ENCODE measurements at regions not wholly inside any gene's neighbourhood (a gene's known extent, or its start where the extent isn't known, plus 50 kb on each side); places are given as distances from the start of the nearest gene placed in this dataset.

DNA sequence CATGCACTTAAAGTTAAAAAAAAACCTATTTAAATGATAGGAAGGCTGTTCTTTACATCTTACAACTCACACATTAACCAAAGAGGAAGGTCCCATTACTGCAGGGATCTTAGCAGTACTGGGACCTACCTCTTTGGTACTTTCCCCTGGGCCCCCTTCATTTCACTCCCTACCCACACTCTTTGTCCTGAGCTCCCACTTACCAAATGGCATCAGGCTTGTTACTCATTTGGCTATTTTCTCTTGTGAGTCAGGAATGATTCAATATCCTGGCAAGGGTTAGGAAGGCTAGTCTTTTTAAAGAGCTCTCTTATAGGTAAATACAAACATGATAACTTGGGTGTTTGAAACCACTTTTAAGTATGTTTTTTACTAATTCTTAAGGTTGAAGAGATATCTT lies 117.4 kb upstream of the ELL2 start (continued):
- TF ChIP-seq, protein P1, sequence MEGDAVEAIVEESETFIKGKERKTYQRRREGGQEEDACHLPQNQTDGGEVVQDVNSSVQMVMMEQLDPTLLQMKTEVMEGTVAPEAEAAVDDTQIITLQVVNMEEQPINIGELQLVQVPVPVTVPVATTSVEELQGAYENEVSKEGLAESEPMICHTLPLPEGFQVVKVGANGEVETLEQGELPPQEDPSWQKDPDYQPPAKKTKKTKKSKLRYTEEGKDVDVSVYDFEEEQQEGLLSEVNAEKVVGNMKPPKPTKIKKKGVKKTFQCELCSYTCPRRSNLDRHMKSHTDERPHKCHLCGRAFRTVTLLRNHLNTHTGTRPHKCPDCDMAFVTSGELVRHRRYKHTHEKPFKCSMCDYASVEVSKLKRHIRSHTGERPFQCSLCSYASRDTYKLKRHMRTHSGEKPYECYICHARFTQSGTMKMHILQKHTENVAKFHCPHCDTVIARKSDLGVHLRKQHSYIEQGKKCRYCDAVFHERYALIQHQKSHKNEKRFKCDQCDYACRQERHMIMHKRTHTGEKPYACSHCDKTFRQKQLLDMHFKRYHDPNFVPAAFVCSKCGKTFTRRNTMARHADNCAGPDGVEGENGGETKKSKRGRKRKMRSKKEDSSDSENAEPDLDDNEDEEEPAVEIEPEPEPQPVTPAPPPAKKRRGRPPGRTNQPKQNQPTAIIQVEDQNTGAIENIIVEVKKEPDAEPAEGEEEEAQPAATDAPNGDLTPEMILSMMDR (IDR thresholded peaks at IDR 0.05 in 2 of 3, conservative IDR thresholded peaks at IDR 0.05 in 1 of 3; ENCODE audit: borderline replicate concordance in 1 of 3, insufficient read depth in 1 of 3, low read depth in 2 of 3, low read length in 2 of 3): no peak
- TF ChIP-seq, protein P2, sequence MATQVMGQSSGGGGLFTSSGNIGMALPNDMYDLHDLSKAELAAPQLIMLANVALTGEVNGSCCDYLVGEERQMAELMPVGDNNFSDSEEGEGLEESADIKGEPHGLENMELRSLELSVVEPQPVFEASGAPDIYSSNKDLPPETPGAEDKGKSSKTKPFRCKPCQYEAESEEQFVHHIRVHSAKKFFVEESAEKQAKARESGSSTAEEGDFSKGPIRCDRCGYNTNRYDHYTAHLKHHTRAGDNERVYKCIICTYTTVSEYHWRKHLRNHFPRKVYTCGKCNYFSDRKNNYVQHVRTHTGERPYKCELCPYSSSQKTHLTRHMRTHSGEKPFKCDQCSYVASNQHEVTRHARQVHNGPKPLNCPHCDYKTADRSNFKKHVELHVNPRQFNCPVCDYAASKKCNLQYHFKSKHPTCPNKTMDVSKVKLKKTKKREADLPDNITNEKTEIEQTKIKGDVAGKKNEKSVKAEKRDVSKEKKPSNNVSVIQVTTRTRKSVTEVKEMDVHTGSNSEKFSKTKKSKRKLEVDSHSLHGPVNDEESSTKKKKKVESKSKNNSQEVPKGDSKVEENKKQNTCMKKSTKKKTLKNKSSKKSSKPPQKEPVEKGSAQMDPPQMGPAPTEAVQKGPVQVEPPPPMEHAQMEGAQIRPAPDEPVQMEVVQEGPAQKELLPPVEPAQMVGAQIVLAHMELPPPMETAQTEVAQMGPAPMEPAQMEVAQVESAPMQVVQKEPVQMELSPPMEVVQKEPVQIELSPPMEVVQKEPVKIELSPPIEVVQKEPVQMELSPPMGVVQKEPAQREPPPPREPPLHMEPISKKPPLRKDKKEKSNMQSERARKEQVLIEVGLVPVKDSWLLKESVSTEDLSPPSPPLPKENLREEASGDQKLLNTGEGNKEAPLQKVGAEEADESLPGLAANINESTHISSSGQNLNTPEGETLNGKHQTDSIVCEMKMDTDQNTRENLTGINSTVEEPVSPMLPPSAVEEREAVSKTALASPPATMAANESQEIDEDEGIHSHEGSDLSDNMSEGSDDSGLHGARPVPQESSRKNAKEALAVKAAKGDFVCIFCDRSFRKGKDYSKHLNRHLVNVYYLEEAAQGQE (IDR thresholded peaks at IDR 0.05; ENCODE audit: low read depth): no peak
- TF ChIP-seq EZH2 (IDR thresholded peaks at IDR 0.05) (no peak), ZFX (IDR thresholded peaks at IDR 0.05) (no peak), SRF (IDR thresholded peaks at IDR 0.05; ENCODE audit: low read depth) (peak; percentile 64), TCF7L2 (IDR thresholded peaks at IDR 0.05; ENCODE audit: borderline replicate concordance, extremely low read depth, insufficient read depth, insufficient read length) (no peak), JUND (IDR thresholded peaks at IDR 0.05) (peak; percentile 79)

DNA sequence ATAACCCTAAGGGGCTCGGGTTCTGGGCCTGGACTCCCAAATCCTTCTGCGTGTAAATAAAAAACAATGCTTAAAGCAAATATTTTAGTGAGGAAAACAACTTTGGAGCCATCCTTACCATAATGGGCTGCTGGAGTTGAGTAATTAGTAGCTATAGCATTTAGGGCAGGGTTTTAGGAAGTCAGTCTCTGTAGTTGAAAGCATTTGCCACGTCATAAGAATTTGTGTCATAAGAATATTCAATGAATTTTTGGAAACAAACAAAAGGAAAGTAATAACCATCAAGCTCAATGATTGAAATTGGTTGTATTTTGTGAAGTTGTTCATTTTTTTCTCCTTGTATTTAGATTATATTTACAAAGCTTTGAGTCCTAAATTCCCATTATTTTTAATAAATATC lies 114.8 kb upstream of the ELL2 start:
- DNase-seq (ENCODE audit: low read depth, low spot score) (no peak), ATAC-seq (no peak)
- H3K9me3 ChIP-seq (ENCODE audit: control insufficient read depth in 1 of 2, insufficient read depth in 1 of 2, low read depth in 1 of 2, low read length in 2 of 2): no peaks in the 10 kb centered on the region
- H3K27ac ChIP-seq (ENCODE audit: low read depth, low read length): no peak overlapping the region
- no peak overlapping the region for H3K4me3 ChIP-seq (replicated peaks in 1 of 2; ENCODE audit: low read depth in 1 of 2, low read length in 2 of 2)
- no peaks in the 10 kb centered on the region for H4K20me1 ChIP-seq (ENCODE audit: insufficient read depth)
- ChIA-PET CTCF (no interaction called here), POLR2A (no interaction called here), RAD21 (ENCODE audit: low non-redundant PET in 1 of 2, low total read pairs in 2 of 2, uncharacterized antibody in 2 of 2, unreplicated experiment in 2 of 2) (no interaction called here)
- H3K4me2 ChIP-seq (ENCODE audit: low read length): no peak overlapping the region
- H2AFZ ChIP-seq (ENCODE audit: low read depth, low read length, poor library complexity, severe bottlenecking): peak overlapping the region; percentile 48
- BruUV-seq (replicated peaks): no TSS peak
- H3K27me3 ChIP-seq (ENCODE audit: insufficient read depth, low read length): no peaks in the 10 kb centered on the region
- no peak for TF ChIP-seq TCF7L2 (IDR thresholded peaks at IDR 0.05; ENCODE audit: borderline replicate concordance, extremely low read depth, insufficient read depth, insufficient read length)
- TF ChIP-seq ELF1 (IDR thresholded peaks at IDR 0.05; ENCODE audit: borderline replicate concordance, low read depth): no peak
- no peak for TF ChIP-seq POLR2AphosphoS5 (IDR thresholded peaks at IDR 0.05; ENCODE audit: low read depth, low read length)
- no peak for TF ChIP-seq YY1 (IDR thresholded peaks at IDR 0.05; ENCODE audit: extremely low read depth, insufficient replicate concordance, low read depth, low read length)
- TF ChIP-seq ZNF274 (IDR thresholded peaks at IDR 0.05; ENCODE audit: low read depth, low read length): no peak
- no peak for TF ChIP-seq SRF (IDR thresholded peaks at IDR 0.05; ENCODE audit: low read depth)
- no peak overlapping the region for H3K9ac ChIP-seq (ENCODE audit: low read length)
- intact Hi-C loops (cut with micrococcal nuclease): loop anchor here (5.0 kb wide), 1 partner anchor 114 kb away; the partner anchor contains the start of gene ELL2
- no peaks in the 10 kb centered on the region for H3K9me2 ChIP-seq (ENCODE audit: insufficient read depth)
- no peaks in the 10 kb centered on the region for H3K79me2 ChIP-seq (ENCODE audit: insufficient read depth, low read length)
- H3K4me1 ChIP-seq (ENCODE audit: control insufficient read depth in 1 of 2, insufficient read depth in 2 of 2, low read length in 2 of 2): peaks cover 0 to 39% of the 10 kb centered on the region in 2 experiments; a peak in 2 of 4 replicates
- H3K36me3 ChIP-seq (ENCODE audit: control insufficient read depth in 1 of 2, insufficient read depth in 2 of 2, low read length in 2 of 2): no peaks in the 10 kb centered on the region

All from HCT116 (cell line).